Myocyte (in vitro differentiated cells): ENCODE measurements at regions not wholly inside any gene's neighbourhood (a gene's known extent, or its start where the extent isn't known, plus 50 kb on each side); places are given as distances from the start of the nearest gene placed in this dataset.
"Not testable (repeated sequence)": the region's sequence is repeated elsewhere in the genome, so short reads cannot be mapped to it uniquely, and the experiment has no call there.

ENCODE experiments used
- DNase-seq: peaks from one replicate; pipeline ENCODE4 v3.0.0-alpha.2; 2012; ENCODE audit warnings: low read depth

- not testable (repeated sequence) for DNase-seq
These were observed 211.3 kb upstream of the TGIF2LY start for GRCh38 chrY:3367535-3367934.

- DNase-seq, result not testable (repeated sequence)
These were observed 210.4 kb upstream of the TGIF2LY start for GRCh38 chrY:3368459-3368858.

- DNase-seq, result not testable (repeated sequence)
These were observed 187.4 kb upstream of the TGIF2LY start for GRCh38 chrY:3391508-3391907.

GRCh38 chrY:3404241-3404640 is 174.6 kb upstream of the TGIF2LY start:
- not testable (repeated sequence) for DNase-seq

GRCh38 chrY:3405585-3405984 is 173.3 kb upstream of the TGIF2LY start:
- peak; percentile 14 for DNase-seq

GRCh38 chrY:3406896-3407452 is 171.9 kb upstream of the TGIF2LY start:
- not testable (repeated sequence) for DNase-seq

GRCh38 chrY:3410322-3410892 is 168.5 kb upstream of the TGIF2LY start:
- DNase-seq, result not testable (repeated sequence)
